HG03354 (cell line): ENCODE measurements at regions not wholly inside any gene's neighbourhood (a gene's known extent, or its start where the extent isn't known, plus 50 kb on each side); places are given as distances from the start of the nearest gene placed in this dataset.

ENCODE experiments used
- ATAC-seq: cut with Tn5 transposase; IDR thresholded peaks from one replicate; pipeline ENCODE4 v1.9.1; 2021; ENCODE audit warnings: mild to moderate bottlenecking; ENCODE audit not compliant: unreplicated experiment, poor library complexity, severe bottlenecking

GRCh38 chr5:124371111-124371706, 375.2 kb downstream of the ZNF608 start:
- ATAC-seq = no peak

GRCh38 chr5:124370601-124371000, 375.8 kb downstream of the ZNF608 start:
- no peak for ATAC-seq

GRCh38 chr5:124365361-124365801, 381.1 kb downstream of the ZNF608 start:
- no peak for ATAC-seq

- no peak for ATAC-seq
These were observed 390.5 kb downstream of the ZNF608 start for GRCh38 chr5:124355928-124356327.

- ATAC-seq = no peak
These were observed 393.4 kb downstream of the ZNF608 start for GRCh38 chr5:124353016-124353415.

GRCh38 chr5:124352312-124352711, 394.1 kb downstream of the ZNF608 start:
- ATAC-seq = no peak

- ATAC-seq = no peak
These were observed 396.5 kb downstream of the ZNF608 start for GRCh38 chr5:124349931-124350330.

- ATAC-seq = no peak
These were observed 403.0 kb downstream of the ZNF608 start for GRCh38 chr5:124343451-124343867.

GRCh38 chr5:124342986-124343385, 403.5 kb downstream of the ZNF608 start:
- no peak for ATAC-seq

GRCh38 chr5:124342584-124342983, 403.9 kb downstream of the ZNF608 start:
- no peak for ATAC-seq

GRCh38 chr5:124342027-124342471, 404.4 kb downstream of the ZNF608 start:
- ATAC-seq = no peak

GRCh38 chr5:124341066-124341858, 405.2 kb downstream of the ZNF608 start:
- no peak for ATAC-seq

- no peak for ATAC-seq
These were observed 408.4 kb downstream of the ZNF608 start for GRCh38 chr5:124337996-124338395.

- no peak for ATAC-seq
These were observed 413.0 kb downstream of the ZNF608 start for GRCh38 chr5:124333298-124333979.

- no peak for ATAC-seq
These were observed 414.2 kb downstream of the ZNF608 start for GRCh38 chr5:124332273-124332672.

- no peak for ATAC-seq
These were observed 415.7 kb downstream of the ZNF608 start for GRCh38 chr5:124330595-124331220.

- ATAC-seq = no peak
These were observed 418.2 kb downstream of the ZNF608 start for GRCh38 chr5:124328201-124328600.

GRCh38 chr5:124318661-124319060, 427.8 kb downstream of the ZNF608 start:
- ATAC-seq = no peak

GRCh38 chr5:124317451-124317850, 429.0 kb downstream of the ZNF608 start:
- ATAC-seq = no peak

GRCh38 chr5:124315741-124316415, 430.6 kb downstream of the ZNF608 start:
- ATAC-seq = no peak
